ENCODE measurements at regions not wholly inside any gene's neighbourhood (a gene's known extent, or its start where the extent isn't known, plus 50 kb on each side); places are given as distances from the start of the nearest gene placed in this dataset.

DNA sequence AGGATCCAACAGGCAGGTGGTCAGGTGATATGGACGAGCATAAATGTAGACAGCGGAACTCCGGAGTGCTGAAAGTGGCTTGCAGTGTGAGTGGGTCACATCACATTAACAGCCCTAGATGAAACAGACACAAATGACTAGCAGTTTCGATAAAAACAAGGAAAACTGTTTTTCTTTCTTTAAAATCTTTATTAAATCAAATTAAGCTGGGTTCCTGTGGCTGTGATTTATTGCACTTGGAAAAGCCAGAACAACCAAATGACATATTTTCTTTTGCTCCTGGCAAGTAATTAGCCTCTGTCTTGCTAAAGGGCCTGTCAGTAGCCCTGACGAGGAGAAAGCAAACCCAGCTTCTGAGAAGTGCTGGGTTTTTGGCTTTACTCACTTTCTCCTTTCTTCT, 152.9 kb upstream of the DDX18 start:
- no peak for DNase-seq (ENCODE audit: low spot score)
- H3K27me3 ChIP-seq (replicated peaks; ENCODE audit: insufficient read depth): no peaks in the 10 kb centered on the region
- TF ChIP-seq POLR2A (IDR thresholded peaks at IDR 0.05) (no peak), POLR2AphosphoS5 (IDR thresholded peaks at IDR 0.05) (no peak)
- TF ChIP-seq, protein P1, sequence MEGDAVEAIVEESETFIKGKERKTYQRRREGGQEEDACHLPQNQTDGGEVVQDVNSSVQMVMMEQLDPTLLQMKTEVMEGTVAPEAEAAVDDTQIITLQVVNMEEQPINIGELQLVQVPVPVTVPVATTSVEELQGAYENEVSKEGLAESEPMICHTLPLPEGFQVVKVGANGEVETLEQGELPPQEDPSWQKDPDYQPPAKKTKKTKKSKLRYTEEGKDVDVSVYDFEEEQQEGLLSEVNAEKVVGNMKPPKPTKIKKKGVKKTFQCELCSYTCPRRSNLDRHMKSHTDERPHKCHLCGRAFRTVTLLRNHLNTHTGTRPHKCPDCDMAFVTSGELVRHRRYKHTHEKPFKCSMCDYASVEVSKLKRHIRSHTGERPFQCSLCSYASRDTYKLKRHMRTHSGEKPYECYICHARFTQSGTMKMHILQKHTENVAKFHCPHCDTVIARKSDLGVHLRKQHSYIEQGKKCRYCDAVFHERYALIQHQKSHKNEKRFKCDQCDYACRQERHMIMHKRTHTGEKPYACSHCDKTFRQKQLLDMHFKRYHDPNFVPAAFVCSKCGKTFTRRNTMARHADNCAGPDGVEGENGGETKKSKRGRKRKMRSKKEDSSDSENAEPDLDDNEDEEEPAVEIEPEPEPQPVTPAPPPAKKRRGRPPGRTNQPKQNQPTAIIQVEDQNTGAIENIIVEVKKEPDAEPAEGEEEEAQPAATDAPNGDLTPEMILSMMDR (IDR thresholded peaks at IDR 0.05): no peak
- H3K4me3 ChIP-seq: no peak overlapping the region
- H3K27ac ChIP-seq: no peak overlapping the region
- H3K4me1 ChIP-seq (replicated peaks): no peaks in the 10 kb centered on the region
- intact Hi-C loops (cut with DNase I): no loop called here
- H3K9me3 ChIP-seq: no peaks in the 10 kb centered on the region
- no peaks in the 10 kb centered on the region for H3K36me3 ChIP-seq
- 27% methylated on average over 5 of the region's 5 CpGs for WGBS

DNA sequence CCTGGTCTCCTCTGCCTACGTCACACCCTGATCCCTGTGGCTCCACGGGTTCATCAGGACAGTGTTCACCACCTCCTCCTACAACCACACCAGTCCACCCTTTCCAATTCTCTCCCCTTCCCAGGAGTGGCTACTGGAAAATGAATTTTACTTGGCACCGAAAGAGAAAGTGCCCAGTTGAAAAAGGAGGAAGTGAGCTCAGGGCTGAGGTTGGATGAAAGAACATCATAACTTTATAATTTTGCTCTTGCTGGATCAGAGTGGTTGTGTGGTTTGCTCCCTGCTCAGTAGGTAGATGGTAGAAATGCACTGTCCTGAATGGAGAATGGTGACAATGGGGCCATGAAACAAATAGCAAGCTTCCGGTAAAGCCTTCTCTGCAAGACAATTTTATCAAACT, 140.3 kb upstream of the DDX18 start:
- WGBS: 92% methylated on average over 4 of the region's 4 CpGs
- H3K4me1 ChIP-seq (replicated peaks): no peaks in the 10 kb centered on the region
- no peaks in the 10 kb centered on the region for H3K27me3 ChIP-seq (replicated peaks; ENCODE audit: insufficient read depth)
- H3K27ac ChIP-seq: no peak overlapping the region
- intact Hi-C loops (cut with DNase I): no loop called here
- TF ChIP-seq POLR2A (IDR thresholded peaks at IDR 0.05) (no peak), POLR2AphosphoS5 (IDR thresholded peaks at IDR 0.05) (no peak)
- TF ChIP-seq, protein P1 (IDR thresholded peaks at IDR 0.05): no peak
- no peaks in the 10 kb centered on the region for H3K36me3 ChIP-seq
- H3K9me3 ChIP-seq: no peaks in the 10 kb centered on the region
- no peak for DNase-seq (ENCODE audit: low spot score)
- no peak overlapping the region for H3K4me3 ChIP-seq

DNA sequence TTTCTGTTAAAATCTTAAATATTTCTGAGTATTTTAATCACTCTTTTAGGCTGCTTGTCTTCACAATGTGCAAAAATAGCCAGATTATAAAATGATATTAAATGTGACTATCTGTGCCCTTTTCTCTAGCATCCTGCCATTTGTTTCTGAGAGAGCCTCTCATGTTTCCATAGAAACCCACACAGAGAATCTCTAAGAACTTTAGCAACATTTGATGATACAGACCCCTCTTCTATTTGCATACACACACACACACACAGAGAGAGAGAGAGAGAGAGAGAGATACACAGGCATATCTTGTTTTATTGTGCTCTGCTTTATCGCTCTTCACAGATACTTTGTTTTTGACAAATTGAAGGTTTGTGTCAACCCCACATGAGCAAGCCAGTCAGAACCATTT, 134.5 kb upstream of the DDX18 start:
- DNase-seq (ENCODE audit: low spot score): no peak
- Histone ChIP-seq H3K9me3 (no peaks in the 10 kb centered on the region), H3K4me3 (no peak overlapping the region), H3K27ac (no peak overlapping the region), H3K4me1 (replicated peaks) (no peaks in the 10 kb centered on the region), H3K27me3 (replicated peaks; ENCODE audit: insufficient read depth) (no peaks in the 10 kb centered on the region), H3K36me3 (no peaks in the 10 kb centered on the region)
- TF ChIP-seq POLR2AphosphoS5 (IDR thresholded peaks at IDR 0.05) (no peak), POLR2A (IDR thresholded peaks at IDR 0.05) (no peak)
- TF ChIP-seq, protein P1 (IDR thresholded peaks at IDR 0.05): no peak
- intact Hi-C loops (cut with DNase I): no loop called here
- 38% methylated on average over 1 of the region's 1 CpG for WGBS

DNA sequence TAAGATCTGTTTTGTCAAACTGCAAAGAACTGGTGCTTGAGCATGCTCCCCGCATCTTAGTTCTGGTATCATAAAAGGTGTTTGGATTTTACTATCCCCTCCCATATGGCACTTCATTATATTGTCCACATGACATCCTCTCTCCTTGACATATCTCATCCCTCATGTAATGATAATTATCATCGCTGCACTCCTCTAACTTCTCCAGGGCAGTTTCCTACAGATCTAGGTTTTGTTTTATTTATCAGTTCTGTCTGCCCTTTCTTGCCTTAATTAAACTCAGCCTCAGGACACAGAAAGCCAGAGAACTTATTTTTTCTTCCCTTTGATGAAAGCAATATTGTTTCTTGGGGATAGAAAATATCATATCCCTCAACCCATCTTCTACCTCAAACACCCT, 129.6 kb upstream of the DDX18 start:
- Histone ChIP-seq H3K27ac (no peak overlapping the region), H3K9me3 (no peaks in the 10 kb centered on the region), H3K36me3 (no peaks in the 10 kb centered on the region), H3K27me3 (replicated peaks; ENCODE audit: insufficient read depth) (no peaks in the 10 kb centered on the region), H3K4me3 (no peak overlapping the region), H3K4me1 (replicated peaks) (no peaks in the 10 kb centered on the region)
- no peak for DNase-seq (ENCODE audit: low spot score)
- intact Hi-C loops (cut with DNase I): no loop called here
- TF ChIP-seq, protein P1 (IDR thresholded peaks at IDR 0.05): no peak
- TF ChIP-seq POLR2AphosphoS5 (IDR thresholded peaks at IDR 0.05) (no peak), POLR2A (IDR thresholded peaks at IDR 0.05) (no peak)
- WGBS: 80% methylated on average over 2 of the region's 2 CpGs

DNA sequence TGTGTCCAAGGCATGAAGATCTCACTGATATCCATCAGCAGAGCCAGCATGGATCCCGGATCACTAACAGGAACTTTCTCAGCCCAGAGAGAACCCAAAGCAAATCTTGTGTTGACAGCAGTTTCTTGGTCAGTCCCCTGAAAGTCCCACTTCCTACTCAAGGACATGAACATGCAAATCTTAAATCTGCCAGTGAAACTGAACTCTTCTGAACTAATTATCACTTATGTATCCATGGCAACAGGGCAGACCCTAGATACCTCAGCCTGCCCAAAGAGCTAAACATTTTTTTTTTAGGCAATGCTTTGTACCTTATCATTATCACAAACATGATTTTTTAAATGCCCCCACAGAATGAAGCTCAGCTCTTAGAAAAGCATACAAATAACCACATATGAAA, 127.8 kb upstream of the DDX18 start:
- intact Hi-C loops (cut with DNase I): no loop called here
- Histone ChIP-seq H3K9me3 (no peaks in the 10 kb centered on the region), H3K27ac (no peak overlapping the region), H3K36me3 (no peaks in the 10 kb centered on the region), H3K27me3 (replicated peaks; ENCODE audit: insufficient read depth) (no peaks in the 10 kb centered on the region), H3K4me1 (replicated peaks) (no peaks in the 10 kb centered on the region), H3K4me3 (no peak overlapping the region)
- no peak for TF ChIP-seq POLR2A (IDR thresholded peaks at IDR 0.05)
- TF ChIP-seq, protein P1 (IDR thresholded peaks at IDR 0.05): no peak
- no peak for TF ChIP-seq POLR2AphosphoS5 (IDR thresholded peaks at IDR 0.05)
- no peak for DNase-seq (ENCODE audit: low spot score)
- 76% methylated on average over 1 of the region's 1 CpG for WGBS
